Body of pancreas (tissue), 4 donors: ENCODE measurements at regions not wholly inside any gene's neighbourhood (a gene's known extent, or its start where the extent isn't known, plus 50 kb on each side); places are given as distances from the start of the nearest gene placed in this dataset.

Source experiments
- POLR2A ChIP-seq, 3 donors: fragments of 450-650 bp; IDR thresholded peaks; one replicate each; pipeline ENCODE4 v1.6.1; 2016; ENCODE audit warnings: antibody characterized with exemption in 3 of 3, mild to moderate bottlenecking in 2 of 3
- TF ChIP-seq, protein P1 (sequence below), 7 experiments: fragments of 450-650 bp in 4 of 7; fragments of 200-600 bp in 3 of 7; sonication (generic) in 3 of 7; IDR thresholded peaks; one replicate each; pipeline ENCODE4 v1.5.1; 2016 to 2019; ENCODE audit warnings: antibody characterized with exemption in 7 of 7

DNA sequence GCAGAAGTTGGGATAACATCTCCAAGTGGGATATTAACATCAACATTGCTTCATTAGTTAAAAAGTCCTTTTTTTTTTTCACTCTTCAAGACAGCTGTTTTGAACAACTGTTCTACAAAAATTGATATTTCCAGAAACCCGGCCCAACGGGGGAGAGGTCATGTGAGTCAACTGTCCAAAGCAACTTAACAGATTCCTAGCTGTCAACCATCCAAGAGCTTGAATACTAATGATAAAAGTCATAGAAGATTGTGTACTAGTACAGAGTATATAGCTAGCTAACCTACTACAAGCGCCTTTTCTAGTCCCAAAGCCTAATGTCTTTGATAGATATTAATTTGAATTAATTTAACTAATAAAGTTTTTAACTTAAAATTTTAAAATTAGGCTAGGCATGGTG lies 172.0 kb downstream of the CYB561 start:
- TF ChIP-seq POLR2A (IDR thresholded peaks at IDR 0.05), result no peak
- TF ChIP-seq, protein P1, sequence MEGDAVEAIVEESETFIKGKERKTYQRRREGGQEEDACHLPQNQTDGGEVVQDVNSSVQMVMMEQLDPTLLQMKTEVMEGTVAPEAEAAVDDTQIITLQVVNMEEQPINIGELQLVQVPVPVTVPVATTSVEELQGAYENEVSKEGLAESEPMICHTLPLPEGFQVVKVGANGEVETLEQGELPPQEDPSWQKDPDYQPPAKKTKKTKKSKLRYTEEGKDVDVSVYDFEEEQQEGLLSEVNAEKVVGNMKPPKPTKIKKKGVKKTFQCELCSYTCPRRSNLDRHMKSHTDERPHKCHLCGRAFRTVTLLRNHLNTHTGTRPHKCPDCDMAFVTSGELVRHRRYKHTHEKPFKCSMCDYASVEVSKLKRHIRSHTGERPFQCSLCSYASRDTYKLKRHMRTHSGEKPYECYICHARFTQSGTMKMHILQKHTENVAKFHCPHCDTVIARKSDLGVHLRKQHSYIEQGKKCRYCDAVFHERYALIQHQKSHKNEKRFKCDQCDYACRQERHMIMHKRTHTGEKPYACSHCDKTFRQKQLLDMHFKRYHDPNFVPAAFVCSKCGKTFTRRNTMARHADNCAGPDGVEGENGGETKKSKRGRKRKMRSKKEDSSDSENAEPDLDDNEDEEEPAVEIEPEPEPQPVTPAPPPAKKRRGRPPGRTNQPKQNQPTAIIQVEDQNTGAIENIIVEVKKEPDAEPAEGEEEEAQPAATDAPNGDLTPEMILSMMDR (IDR thresholded peaks at IDR 0.05), result no peak
